H1 (cell line): ENCODE measurements at regions not wholly inside any gene's neighbourhood (a gene's known extent, or its start where the extent isn't known, plus 50 kb on each side); places are given as distances from the start of the nearest gene placed in this dataset.
"Not testable (repeated sequence)": the region's sequence is repeated elsewhere in the genome, so short reads cannot be mapped to it uniquely, and the experiment has no call there.

Experiments used
- CTCF ChIA-PET: fragments of 300-600 bp; sonication (Branson Sonifier 250); formaldehyde crosslinking; loops from one replicate; lab custom pipeline; 2021; ENCODE audit not compliant: partially characterized antibody; lab: Charles Lee
- POLR2A ChIA-PET: fragments of 300-600 bp; sonication (Branson Sonifier 250); formaldehyde crosslinking; loops from one replicate; lab custom pipeline; 2021; ENCODE audit warnings: inconsistent platforms; ENCODE audit not compliant: partially characterized antibody; lab: Charles Lee
- DNase-seq, 2 experiments: peaks; one replicate each; pipeline versions ENCODE4 v3.0.0 to v3.0.0-alpha.2; 2010 to 2022; ENCODE audit warnings: low spot score in 2 of 2, low read depth in 1 of 2, mixed read lengths in 1 of 2
- FAIRE-seq: peaks from 2 replicates; lab custom pipeline; 2011; peaks lifted over from hg19 to GRCh38; lab: Jason Lieb, UNC
- H2AFZ ChIP-seq: 2 replicates; pipeline ENCODE4 v1.8.1; 2012; ENCODE audit warnings: low read length, inconsistent platforms
- H2AK5ac ChIP-seq: 2 replicates; pipeline ENCODE4 v1.6.1; 2013; ENCODE audit warnings: low read depth, low read length
- H2BK120ac ChIP-seq: replicated peaks from 2 replicates; pipeline ENCODE3; 2013; ENCODE audit warnings: low read depth, low read length, inconsistent platforms
- H2BK12ac ChIP-seq: 2 replicates; pipeline ENCODE4 v1.6.1; 2013; ENCODE audit warnings: low read depth, low read length
- H2BK15ac ChIP-seq: 2 replicates; pipeline ENCODE4 v1.6.1; 2013; ENCODE audit warnings: low read length
- H2BK20ac ChIP-seq: 2 replicates; pipeline ENCODE4 v1.6.1; 2013; ENCODE audit warnings: low read length
- H2BK5ac ChIP-seq: 2 replicates; pipeline ENCODE4 v1.6.1; 2013; ENCODE audit warnings: low read depth, low read length
- H3K14ac ChIP-seq: 2 replicates; pipeline ENCODE4 v1.6.1; 2013; ENCODE audit warnings: inconsistent platforms; ENCODE audit not compliant: insufficient read length
- H3K18ac ChIP-seq: 2 replicates; pipeline ENCODE4 v1.6.1; 2013; ENCODE audit warnings: low read length; ENCODE audit errors: extremely low read depth
- H3K23ac ChIP-seq: 2 replicates; pipeline ENCODE4 v1.6.1; 2013; ENCODE audit warnings: inconsistent platforms; ENCODE audit not compliant: insufficient read length
- H3K23me2 ChIP-seq: 2 replicates; pipeline ENCODE4 v1.6.1; 2013; ENCODE audit warnings: low read depth, low read length
- H3K27ac ChIP-seq: 2 replicates; pipeline ENCODE4 v1.6.1; 2011; ENCODE audit warnings: low read depth, low read length, inconsistent platforms
- H3K27me3 ChIP-seq, 4 experiments: replicated peaks in 1 of 4; 1 replicate in 1 of 4; 2 replicates in 3 of 4; pipeline versions ENCODE4 v1.6.1 to v1.8.1; 2011 to 2013; ENCODE audit warnings: low read length in 3 of 4, mild to moderate bottlenecking in 3 of 4, inconsistent platforms in 2 of 4, mixed read lengths in 2 of 4, moderate library complexity in 1 of 4; ENCODE audit not compliant: control insufficient read depth in 3 of 4, insufficient read depth in 3 of 4; ENCODE audit errors: extremely low read depth in 1 of 4
- H3K36me3 ChIP-seq, 4 experiments: 2 replicates each; pipeline versions ENCODE4 v1.6.1 to v1.8.1; 2011 to 2013; ENCODE audit warnings: mild to moderate bottlenecking in 4 of 4, low read length in 3 of 4, moderate library complexity in 2 of 4, control low read depth in 1 of 4, inconsistent platforms in 1 of 4; ENCODE audit not compliant: insufficient read depth in 4 of 4, control insufficient read depth in 2 of 4
- H3K4ac ChIP-seq: replicated peaks from 2 replicates; pipeline ENCODE3; 2013; ENCODE audit warnings: low read length, low read depth, mixed read lengths, inconsistent platforms; ENCODE audit not compliant: insufficient read length
- H3K4me1 ChIP-seq, 4 experiments: replicated peaks in 1 of 4; 1 replicate in 1 of 4; 2 replicates in 3 of 4; pipeline versions ENCODE4 v1.6.1 to v1.8.1; 2011 to 2013; ENCODE audit warnings: low read length in 3 of 4, inconsistent platforms in 2 of 4, mixed read lengths in 1 of 4; ENCODE audit not compliant: insufficient read depth in 4 of 4, control insufficient read depth in 3 of 4
- H3K4me2 ChIP-seq, 2 experiments: 2 replicates each; pipeline versions ENCODE4 v1.6.1 to v1.8.1; 2011 to 2013; ENCODE audit warnings: low read depth in 2 of 2, low read length in 2 of 2, control low read depth in 1 of 2, inconsistent platforms in 1 of 2, mild to moderate bottlenecking in 1 of 2; ENCODE audit not compliant: insufficient read depth in 1 of 2
- H3K4me3 ChIP-seq, 4 experiments: fragments of 200-600, 300-600 bp in 1 of 4; sonication (generic), shearing (Covaris generic), sonication (Bioruptor Twin) in 1 of 4; 2 replicates each; pipeline versions ENCODE4 v1.5.1 to v1.8.1; 2011 to 2016; ENCODE audit warnings: low read length in 4 of 4, low read depth in 3 of 4, control low read depth in 2 of 4, inconsistent platforms in 2 of 4, mild to moderate bottlenecking in 2 of 4, mixed read lengths in 1 of 4, moderate library complexity in 1 of 4; ENCODE audit not compliant: insufficient read depth in 2 of 4; ENCODE audit errors: extremely low read depth in 1 of 4
- H3K56ac ChIP-seq: replicated peaks from 2 replicates; pipeline ENCODE3; 2013; ENCODE audit warnings: low read depth, mild to moderate bottlenecking, mixed read lengths, low read length, inconsistent platforms; ENCODE audit not compliant: insufficient read length
- H3K79me1 ChIP-seq: 2 replicates; pipeline ENCODE4 v1.6.1; 2013; ENCODE audit warnings: low read depth, low read length, control low read depth
- H3K79me2 ChIP-seq, 2 experiments: 2 replicates each; pipeline versions ENCODE4 v1.6.1 to v1.8.1; 2012 to 2013; ENCODE audit warnings: low read length in 2 of 2, mild to moderate bottlenecking in 2 of 2, inconsistent platforms in 1 of 2; ENCODE audit not compliant: insufficient read depth in 2 of 2, control insufficient read depth in 1 of 2
- H3K9ac ChIP-seq, 4 experiments: replicated peaks in 1 of 4; 1 replicate in 1 of 4; 2 replicates in 3 of 4; pipeline versions ENCODE4 v1.6.1 to v1.8.1; 2011 to 2013; ENCODE audit warnings: low read depth in 3 of 4, low read length in 3 of 4, control low read depth in 2 of 4, mild to moderate bottlenecking in 2 of 4, moderate library complexity in 2 of 4, inconsistent platforms in 1 of 4; ENCODE audit errors: extremely low read depth in 1 of 4
- H3K9me3 ChIP-seq, 2 experiments: 2 replicates each; pipeline versions ENCODE4 v1.6.1 to v1.8.1; 2012 to 2013; ENCODE audit warnings: mild to moderate bottlenecking in 2 of 2, moderate library complexity in 2 of 2, control low read depth in 1 of 2, inconsistent platforms in 1 of 2, low read depth in 1 of 2, low read length in 1 of 2, mixed read lengths in 1 of 2; ENCODE audit not compliant: insufficient read depth in 2 of 2
- H4K20me1 ChIP-seq, 2 experiments: replicated peaks in 1 of 2; 2 replicates each; pipeline versions ENCODE3 to v1.8.1; 2011 to 2013; ENCODE audit warnings: inconsistent platforms in 2 of 2, low read length in 2 of 2, mild to moderate bottlenecking in 1 of 2; ENCODE audit not compliant: insufficient read depth in 2 of 2, control insufficient read depth in 1 of 2
- H4K5ac ChIP-seq: 2 replicates; pipeline ENCODE4 v1.6.1; 2013; ENCODE audit warnings: low read length, low read depth, mixed read lengths, inconsistent platforms; ENCODE audit not compliant: insufficient read length
- H4K8ac ChIP-seq: 2 replicates; pipeline ENCODE4 v1.8.0; 2013; ENCODE audit warnings: mild to moderate bottlenecking, moderate library complexity, low read length, inconsistent platforms; ENCODE audit not compliant: insufficient read depth; ENCODE audit errors: extremely low read depth
- H4K91ac ChIP-seq: replicated peaks from 2 replicates; pipeline ENCODE3; 2013; ENCODE audit warnings: low read length, mixed read lengths, inconsistent platforms; ENCODE audit not compliant: insufficient read length
- WGBS, 2 experiments: shearing (Covaris generic) in 1 of 2; methylation state at CpG; one replicate each; pipeline versions ENCODE4 v1.1.6 to v1.1.7; 2013 to 2015; ENCODE audit warnings: low lambda C conversion rate in 2 of 2, mixed read lengths in 2 of 2, inconsistent platforms in 1 of 2, low coverage in 1 of 2, missing lambda C conversion rate in 1 of 2; ENCODE audit not compliant: insufficient replicate concordance in 2 of 2, insufficient coverage in 1 of 2, insufficient read length in 1 of 2; ENCODE audit errors: extremely low coverage in 1 of 2, missing lambda C conversion rate in 1 of 2; 5-methylcytosine and 5-hydroxymethylcytosine counted together

DNA sequence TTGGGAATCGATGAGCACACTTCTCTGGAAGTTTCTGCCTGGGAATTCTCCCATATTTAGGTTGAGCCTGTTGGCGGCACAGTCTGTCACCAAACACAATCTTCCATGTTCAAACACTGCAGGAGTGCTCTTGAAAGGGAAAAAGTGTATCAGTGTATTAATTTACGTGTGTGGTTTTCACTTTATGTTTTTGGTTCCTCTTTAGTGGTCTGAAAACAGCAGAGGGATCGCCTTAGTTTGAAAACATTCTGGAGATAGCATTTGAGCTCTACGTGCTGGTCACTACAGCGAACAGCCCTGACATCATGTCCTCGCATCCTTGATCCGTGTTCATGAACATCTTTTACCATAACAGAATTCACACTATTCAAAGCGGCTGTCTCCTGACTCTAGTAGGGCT, 57.3 kb upstream of the MTLN start:
- H4K91ac ChIP-seq, H3K9ac ChIP-seq, H2AK5ac ChIP-seq, H2AFZ ChIP-seq, H4K8ac ChIP-seq, H3K4me1 ChIP-seq, H3K79me2 ChIP-seq, DNase-seq, H2BK5ac ChIP-seq, H3K14ac ChIP-seq, H3K79me1 ChIP-seq, H2BK15ac ChIP-seq, H2BK12ac ChIP-seq, H3K4ac ChIP-seq, H4K20me1 ChIP-seq, H3K36me3 ChIP-seq, H2BK120ac ChIP-seq, H3K56ac ChIP-seq, CTCF ChIA-PET, H3K23ac ChIP-seq, H3K4me2 ChIP-seq, H3K18ac ChIP-seq, H4K5ac ChIP-seq, FAIRE-seq, H3K4me3 ChIP-seq, H3K23me2 ChIP-seq, POLR2A ChIA-PET, H3K9me3 ChIP-seq, H2BK20ac ChIP-seq, H3K27ac ChIP-seq, H3K27me3 ChIP-seq: not testable (repeated sequence)
- WGBS, 2 experiments = 98% methylated on average over 8 of the region's 9 CpGs; no CpG with 5 or more reads in 1 of the 2 experiments

DNA sequence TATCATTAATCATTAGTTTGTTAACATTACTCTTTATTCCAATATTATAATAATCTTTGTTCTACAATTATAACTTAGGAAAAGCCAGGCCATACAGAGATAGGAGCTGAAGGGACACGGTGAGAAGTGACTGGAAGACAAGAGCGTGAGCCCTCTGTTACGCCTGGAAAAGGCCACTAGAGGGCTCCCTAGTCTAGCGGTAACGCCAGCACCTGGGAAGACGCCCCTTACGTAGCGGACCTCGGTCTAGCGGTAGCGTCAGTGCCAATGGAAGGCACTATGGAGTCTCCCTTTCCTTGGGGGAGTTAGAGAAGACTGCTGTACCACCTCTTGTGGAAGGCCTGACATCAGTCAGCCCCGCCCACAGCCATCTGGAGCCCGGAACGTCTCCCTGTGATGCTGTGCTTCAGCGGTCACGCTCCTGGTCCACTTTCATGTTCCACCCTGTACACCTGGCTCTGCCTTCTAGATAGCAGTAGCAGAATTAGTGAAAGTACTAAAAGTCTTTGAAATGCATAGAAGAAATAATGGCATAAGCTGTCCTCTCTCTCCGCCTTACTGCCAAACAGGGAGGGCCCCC, 55.6 kb upstream of the MTLN start:
- H4K91ac ChIP-seq, H3K36me3 ChIP-seq, FAIRE-seq, H3K79me2 ChIP-seq, H3K27ac ChIP-seq, H2BK120ac ChIP-seq, H3K4me2 ChIP-seq, H3K56ac ChIP-seq, H2AFZ ChIP-seq, H3K4me1 ChIP-seq, H4K8ac ChIP-seq, H2BK20ac ChIP-seq, H3K23ac ChIP-seq, H3K18ac ChIP-seq, H3K79me1 ChIP-seq, H3K4ac ChIP-seq, H3K27me3 ChIP-seq, H3K4me3 ChIP-seq, H2BK5ac ChIP-seq, H4K5ac ChIP-seq, H2AK5ac ChIP-seq, H2BK15ac ChIP-seq, POLR2A ChIA-PET, H3K23me2 ChIP-seq, H3K9ac ChIP-seq, H2BK12ac ChIP-seq, H4K20me1 ChIP-seq, H3K14ac ChIP-seq, CTCF ChIA-PET, H3K9me3 ChIP-seq: not testable (repeated sequence)
- WGBS, 2 experiments = 100% methylated on average over 1 of the region's 17 CpGs; no CpG with 5 or more reads in 1 of the 2 experiments
- peak in 1 of 2 experiments; percentile 47 for DNase-seq
